GM12878 (cell line): ENCODE measurements at regions not wholly inside any gene's neighbourhood (a gene's known extent, or its start where the extent isn't known, plus 50 kb on each side); places are given as distances from the start of the nearest gene placed in this dataset.

Experiments used
- CHD2 ChIP-seq: IDR thresholded peaks from 2 replicates; pipeline ENCODE4 v1.6.1; 2011; ENCODE audit warnings: low read depth, low read length, improper control_type of control experiment, borderline replicate concordance
- CTCF ChIP-seq, 3 experiments: IDR thresholded peaks in 2 of 3; conservative IDR thresholded peaks in 1 of 3; 2 replicates each; pipeline ENCODE4 v1.5.1; 2011; ENCODE audit warnings: low read depth in 3 of 3, low read length in 3 of 3, mild to moderate bottlenecking in 3 of 3, control low read depth in 2 of 3, moderate library complexity in 2 of 3, inconsistent platforms in 1 of 3, mixed read lengths in 1 of 3; ENCODE audit not compliant: control insufficient read depth in 2 of 3, insufficient read depth in 1 of 3; ENCODE audit errors: extremely low read depth in 1 of 3
- FOS ChIP-seq: IDR thresholded peaks from 3 replicates; pipeline ENCODE4 v1.6.1; 2011; ENCODE audit warnings: borderline replicate concordance; ENCODE audit not compliant: insufficient read length; ENCODE audit errors: extremely low read depth
- IKZF1 ChIP-seq: fragments of 450-650 bp; conservative IDR thresholded peaks from 2 replicates; pipeline ENCODE4 v1.6.1; 2017; ENCODE audit warnings: antibody characterized with exemption, mild to moderate bottlenecking
- NBN ChIP-seq: fragments of 450-650 bp; IDR thresholded peaks from 2 replicates; pipeline ENCODE4 v1.6.1; 2016
- POLR2A ChIP-seq: IDR thresholded peaks from 2 replicates; pipeline ENCODE4 v1.6.1; 2011; ENCODE audit warnings: low read depth, mild to moderate bottlenecking, low read length
- POLR2AphosphoS5 ChIP-seq: IDR thresholded peaks from 2 replicates; pipeline ENCODE4 v1.6.1; 2011; ENCODE audit warnings: mild to moderate bottlenecking, low read length, inconsistent platforms
- RELA ChIP-seq: fragments of 450-650 bp; IDR thresholded peaks from 2 replicates; pipeline ENCODE4 v1.8.0; 2014; ENCODE audit warnings: borderline replicate concordance; ENCODE audit not compliant: partially characterized antibody
- SMAD5 ChIP-seq: IDR thresholded peaks from 2 replicates; pipeline ENCODE4 v1.6.1; 2016; ENCODE audit warnings: antibody characterized with exemption, low read depth
- SMC3 ChIP-seq: IDR thresholded peaks from 2 replicates; pipeline ENCODE4 v1.6.1; 2011; ENCODE audit warnings: low read length, improper control_type of control experiment, borderline replicate concordance
- SP1 ChIP-seq: IDR thresholded peaks from one replicate; pipeline ENCODE4 v1.6.1; 2011; ENCODE audit warnings: low read depth, low read length
- SUPT20H ChIP-seq: IDR thresholded peaks from 2 replicates; pipeline ENCODE4 v1.6.1; 2011; ENCODE audit warnings: low read depth, mild to moderate bottlenecking, low read length, moderate library complexity, borderline replicate concordance; ENCODE audit not compliant: control insufficient read depth
- USF1 ChIP-seq: IDR thresholded peaks from 2 replicates; pipeline ENCODE4 v1.6.1; 2011; ENCODE audit warnings: borderline replicate concordance, low read depth, mild to moderate bottlenecking, moderate library complexity, mixed read lengths, low read length; ENCODE audit not compliant: insufficient read depth; ENCODE audit errors: extremely low read length

GRCh38 chr2:12304564-12305171 lies 412.1 kb upstream of the TRIB2 start:
- TF ChIP-seq CHD2 (no peak), CTCF (IDR thresholded peaks at IDR 0.05 in 2 of 3, conservative IDR thresholded peaks at IDR 0.05 in 1 of 3; ENCODE audit: control insufficient read depth in 2 of 3, extremely low read depth in 1 of 3, insufficient read depth in 1 of 3, low read depth in 3 of 3, low read length in 3 of 3) (no peak), IKZF1 (no peak), RELA (no peak), USF1 (no peak), POLR2A (no peak), SMC3 (no peak), SP1 (no peak), SMAD5 (no peak), FOS (no peak), SUPT20H (no peak), NBN (no peak), POLR2AphosphoS5 (no peak)
